Mesothelial cell of epicardium (in vitro differentiated cells): ENCODE measurements at regions not wholly inside any gene's neighbourhood (a gene's known extent, or its start where the extent isn't known, plus 50 kb on each side); places are given as distances from the start of the nearest gene placed in this dataset.
A peak's percentile ranks its signal among the peaks of the same experiment; 100 is the strongest.
"Not testable (repeated sequence)": the region's sequence is repeated elsewhere in the genome, so short reads cannot be mapped to it uniquely, and the experiment has no call there.

Source experiments
- DNase-seq, 2 experiments: peaks; one replicate each; pipeline ENCODE4 v3.0.0; 2021; ENCODE audit warnings: low spot score in 2 of 2; ENCODE audit not compliant: unreplicated experiment in 2 of 2
- H3K27ac Mint-ChIP-seq: 2 replicates; pipeline ENCODE4 v1.8.0; 2021; ENCODE audit warnings: mixed read lengths
- H3K27me3 Mint-ChIP-seq: 2 replicates; pipeline ENCODE4 v1.8.0; 2021; ENCODE audit warnings: low read depth, mixed read lengths
- H3K36me3 Mint-ChIP-seq: 2 replicates; pipeline ENCODE4 v1.8.0; 2021; ENCODE audit warnings: mixed read lengths
- H3K4me1 Mint-ChIP-seq: 2 replicates; pipeline ENCODE4 v1.8.0; 2021; ENCODE audit warnings: mixed read lengths
- H3K4me3 Mint-ChIP-seq: 2 replicates; pipeline ENCODE4 v1.8.0; 2021; ENCODE audit warnings: mild to moderate bottlenecking, moderate library complexity, mixed read lengths
- H3K9me3 Mint-ChIP-seq: 2 replicates; pipeline ENCODE4 v1.8.0; 2021; ENCODE audit warnings: mixed read lengths
- TF ChIP-seq, protein P1 (sequence below): fragments of 200-600 bp; sonication (generic); IDR thresholded peaks from one replicate; pipeline ENCODE4 v1.5.0; 2021; ENCODE audit warnings: antibody characterized with exemption; ENCODE audit not compliant: unreplicated experiment

DNA sequence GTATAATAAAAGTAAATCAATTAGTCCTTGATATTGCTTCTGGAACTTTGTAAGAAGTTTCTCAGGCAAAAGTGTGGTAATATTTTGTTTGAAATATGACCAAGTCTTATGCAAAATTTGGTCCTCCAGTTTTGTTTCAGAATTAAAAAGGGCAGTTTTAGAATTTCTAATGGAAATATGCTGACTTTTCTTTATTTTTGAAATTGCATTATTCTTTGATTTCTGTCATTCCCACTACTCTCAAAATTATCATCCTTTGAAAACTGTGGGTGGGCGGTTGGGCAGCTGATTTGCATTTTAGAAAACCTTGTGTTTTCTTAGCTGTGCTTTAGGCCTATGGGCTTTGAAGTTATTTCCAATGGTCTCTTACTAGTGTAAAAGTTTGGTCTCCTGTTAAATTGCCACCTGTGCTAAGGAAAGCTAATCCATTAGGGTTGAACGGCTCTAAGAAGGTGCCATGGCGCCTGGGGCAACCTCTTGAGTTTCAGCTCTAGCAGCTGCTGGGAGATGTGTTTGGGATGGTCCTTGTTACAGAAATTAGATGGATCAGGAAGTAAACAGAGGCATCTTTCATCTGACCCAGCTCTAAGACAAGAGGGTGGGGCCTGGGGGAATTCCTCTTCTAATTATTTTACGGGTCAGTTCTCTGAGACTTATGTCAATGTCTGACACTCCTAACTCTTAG lies 880.8 kb upstream of the SLC35B3 start:
- Mint-ChIP-seq H3K4me1 (peaks cover 3% of the 10 kb centered on the region), H3K36me3 (no peaks in the 10 kb centered on the region), H3K4me3 (no peak overlapping the region), H3K9me3 (peaks cover 6% of the 10 kb centered on the region), H3K27ac (no peak overlapping the region), H3K27me3 (no peaks in the 10 kb centered on the region)
- no peak for DNase-seq
- TF ChIP-seq, protein P1, sequence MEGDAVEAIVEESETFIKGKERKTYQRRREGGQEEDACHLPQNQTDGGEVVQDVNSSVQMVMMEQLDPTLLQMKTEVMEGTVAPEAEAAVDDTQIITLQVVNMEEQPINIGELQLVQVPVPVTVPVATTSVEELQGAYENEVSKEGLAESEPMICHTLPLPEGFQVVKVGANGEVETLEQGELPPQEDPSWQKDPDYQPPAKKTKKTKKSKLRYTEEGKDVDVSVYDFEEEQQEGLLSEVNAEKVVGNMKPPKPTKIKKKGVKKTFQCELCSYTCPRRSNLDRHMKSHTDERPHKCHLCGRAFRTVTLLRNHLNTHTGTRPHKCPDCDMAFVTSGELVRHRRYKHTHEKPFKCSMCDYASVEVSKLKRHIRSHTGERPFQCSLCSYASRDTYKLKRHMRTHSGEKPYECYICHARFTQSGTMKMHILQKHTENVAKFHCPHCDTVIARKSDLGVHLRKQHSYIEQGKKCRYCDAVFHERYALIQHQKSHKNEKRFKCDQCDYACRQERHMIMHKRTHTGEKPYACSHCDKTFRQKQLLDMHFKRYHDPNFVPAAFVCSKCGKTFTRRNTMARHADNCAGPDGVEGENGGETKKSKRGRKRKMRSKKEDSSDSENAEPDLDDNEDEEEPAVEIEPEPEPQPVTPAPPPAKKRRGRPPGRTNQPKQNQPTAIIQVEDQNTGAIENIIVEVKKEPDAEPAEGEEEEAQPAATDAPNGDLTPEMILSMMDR, result no peak

DNA sequence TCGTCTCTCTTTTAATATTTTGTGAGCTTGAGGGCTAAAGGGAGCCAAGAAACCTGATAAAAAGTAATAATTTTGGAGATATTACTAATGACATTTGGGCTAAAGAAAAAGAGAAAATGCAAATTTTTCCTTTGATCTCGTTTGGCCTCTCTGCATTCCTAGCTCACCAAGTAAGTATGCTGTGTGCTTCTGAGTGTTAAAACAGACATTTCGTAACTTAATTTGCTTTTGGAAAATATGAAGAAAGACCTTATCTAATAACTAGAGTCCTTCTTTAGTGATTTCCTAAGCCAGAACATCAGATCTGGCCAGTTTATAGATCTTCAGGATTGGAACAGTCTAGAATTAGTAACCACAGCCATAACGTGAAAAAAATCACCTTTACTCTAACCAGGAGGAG lies 872.9 kb upstream of the SLC35B3 start:
- peaks cover 10% of the 10 kb centered on the region for H3K4me1 Mint-ChIP-seq
- no peak for DNase-seq
- no peaks in the 10 kb centered on the region for H3K27me3 Mint-ChIP-seq
- H3K9me3 Mint-ChIP-seq, result peaks cover 4% of the 10 kb centered on the region
- no peak overlapping the region for H3K4me3 Mint-ChIP-seq
- peak overlapping the region; percentile 71 for H3K27ac Mint-ChIP-seq
- H3K36me3 Mint-ChIP-seq, result no peaks in the 10 kb centered on the region
- TF ChIP-seq, protein P1, result no peak

DNA sequence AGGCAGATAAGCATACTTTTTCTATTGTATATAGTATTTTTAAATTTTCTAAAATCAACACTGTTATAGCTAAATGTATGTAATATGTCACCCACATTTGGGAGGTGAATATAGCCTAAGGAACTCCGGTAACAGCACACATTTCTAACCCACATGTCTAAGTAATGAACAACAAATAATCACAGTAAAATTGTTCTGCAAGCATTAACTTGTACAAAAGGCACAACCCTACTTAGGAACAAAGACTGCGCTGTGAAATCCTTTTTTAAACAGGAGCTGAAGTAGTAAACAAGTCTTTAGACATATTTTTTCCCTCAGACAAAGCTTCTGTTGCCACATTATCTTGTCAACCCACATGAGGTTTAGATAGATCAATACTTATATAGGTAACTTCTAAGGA lies 872.4 kb upstream of the SLC35B3 start:
- no peaks in the 10 kb centered on the region for H3K27me3 Mint-ChIP-seq
- no peak overlapping the region for H3K4me3 Mint-ChIP-seq
- TF ChIP-seq, protein P1, result no peak
- no peak for DNase-seq
- H3K27ac Mint-ChIP-seq, result no peak overlapping the region
- H3K4me1 Mint-ChIP-seq, result peaks cover 10% of the 10 kb centered on the region
- no peaks in the 10 kb centered on the region for H3K9me3 Mint-ChIP-seq
- H3K36me3 Mint-ChIP-seq, result no peaks in the 10 kb centered on the region

DNA sequence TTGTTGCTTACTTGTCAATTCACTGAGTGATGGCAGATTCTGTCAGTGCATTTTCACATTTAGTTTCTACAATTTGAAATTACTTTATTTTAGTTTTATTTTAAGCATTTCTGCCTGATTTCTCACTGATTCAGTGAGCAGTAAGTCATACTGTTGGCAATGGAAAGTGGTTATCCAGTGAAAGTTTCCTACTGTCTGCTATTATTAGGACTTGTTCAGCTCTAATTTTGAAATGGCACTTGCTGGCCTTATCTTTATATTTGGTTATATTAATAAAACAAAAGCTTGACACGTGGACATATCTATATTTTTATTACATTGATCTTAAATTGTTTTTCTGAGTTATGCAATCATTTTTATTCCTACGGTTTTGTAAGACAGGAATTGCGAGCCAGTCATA lies 871.8 kb upstream of the SLC35B3 start:
- H3K27me3 Mint-ChIP-seq, result no peaks in the 10 kb centered on the region
- no peaks in the 10 kb centered on the region for H3K36me3 Mint-ChIP-seq
- H3K4me3 Mint-ChIP-seq, result no peak overlapping the region
- no peak overlapping the region for H3K27ac Mint-ChIP-seq
- DNase-seq, result no peak
- no peaks in the 10 kb centered on the region for H3K9me3 Mint-ChIP-seq
- peaks cover 10% of the 10 kb centered on the region for H3K4me1 Mint-ChIP-seq
- TF ChIP-seq, protein P1, result no peak

DNA sequence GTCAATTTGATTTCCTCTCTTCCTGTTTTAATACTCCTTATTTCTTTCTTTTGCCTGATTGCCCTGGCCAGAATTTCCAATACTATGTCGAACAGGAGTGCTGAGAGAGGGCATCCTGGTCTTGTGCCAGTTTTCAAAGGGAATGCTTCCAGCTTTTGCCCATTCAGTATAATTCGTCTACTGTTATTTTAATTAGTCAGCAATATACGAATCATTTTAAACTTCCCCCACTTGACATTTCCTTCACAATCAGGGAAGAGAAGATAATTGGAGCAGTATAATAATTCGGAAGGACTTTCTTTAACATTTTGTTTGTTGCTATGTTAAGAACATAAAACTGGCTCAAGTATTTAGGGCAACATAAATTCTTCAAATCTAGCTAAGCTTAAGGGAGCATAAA lies 860.3 kb upstream of the SLC35B3 start:
- TF ChIP-seq, protein P1, result no peak
- no peak overlapping the region for H3K4me3 Mint-ChIP-seq
- no peaks in the 10 kb centered on the region for H3K4me1 Mint-ChIP-seq
- no peaks in the 10 kb centered on the region for H3K36me3 Mint-ChIP-seq
- H3K9me3 Mint-ChIP-seq, result peaks cover 16% of the 10 kb centered on the region
- no peak overlapping the region for H3K27ac Mint-ChIP-seq
- no peak for DNase-seq
- H3K27me3 Mint-ChIP-seq, result no peaks in the 10 kb centered on the region

DNA sequence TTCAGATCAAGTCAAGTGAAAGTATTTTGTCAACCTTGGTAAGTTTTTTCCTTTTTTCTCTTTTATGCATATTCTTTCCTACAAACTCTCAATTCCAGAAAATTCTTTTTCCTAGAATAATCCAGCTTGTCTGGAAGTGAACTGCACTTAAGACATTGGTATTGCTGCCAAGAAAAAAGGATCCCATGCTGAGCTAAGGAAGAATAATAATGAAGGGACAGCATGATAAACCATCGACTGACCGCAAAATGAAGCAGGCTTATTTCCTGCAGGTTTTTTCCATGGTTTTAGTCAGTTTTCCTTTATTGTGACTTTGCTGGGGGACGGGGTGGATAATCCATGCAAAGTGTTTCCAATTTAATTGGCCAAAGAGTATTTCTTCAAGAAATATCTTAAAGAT lies 857.6 kb upstream of the SLC35B3 start:
- TF ChIP-seq, protein P1, result no peak
- Mint-ChIP-seq H3K27me3 (no peaks in the 10 kb centered on the region), H3K36me3 (no peaks in the 10 kb centered on the region), H3K27ac (no peak overlapping the region), H3K4me3 (no peak overlapping the region), H3K4me1 (no peaks in the 10 kb centered on the region), H3K9me3 (peaks cover 16% of the 10 kb centered on the region)
- no peak for DNase-seq

DNA sequence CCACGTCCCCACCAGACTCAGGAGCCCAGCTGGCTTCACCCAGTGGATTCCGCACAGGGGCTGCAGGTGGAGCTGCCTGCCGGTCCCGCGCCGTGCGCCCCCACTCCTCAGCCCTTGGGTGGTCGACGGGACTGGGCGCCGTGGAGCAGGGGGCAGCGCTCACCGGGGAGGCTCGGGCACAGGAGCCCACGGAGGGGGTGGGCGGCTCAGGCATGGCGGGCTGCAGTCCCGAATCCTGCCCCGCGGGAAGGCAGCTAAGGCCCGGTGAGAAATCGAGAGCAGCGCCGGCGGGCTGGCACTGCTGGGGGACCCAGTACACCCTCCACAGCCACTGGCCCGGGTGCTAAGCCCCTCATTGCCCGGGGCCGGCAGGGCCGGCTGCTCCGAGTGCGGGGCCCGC lies 855.0 kb upstream of the SLC35B3 start:
- H3K4me1 Mint-ChIP-seq, DNase-seq, H3K27me3 Mint-ChIP-seq, H3K4me3 Mint-ChIP-seq, H3K27ac Mint-ChIP-seq, H3K36me3 Mint-ChIP-seq: not testable (repeated sequence)
- peaks cover 15% of the 10 kb centered on the region for H3K9me3 Mint-ChIP-seq
